ENCODE measurements at regions not wholly inside any gene's neighbourhood (a gene's known extent, or its start where the extent isn't known, plus 50 kb on each side); places are given as distances from the start of the nearest gene placed in this dataset.

DNA sequence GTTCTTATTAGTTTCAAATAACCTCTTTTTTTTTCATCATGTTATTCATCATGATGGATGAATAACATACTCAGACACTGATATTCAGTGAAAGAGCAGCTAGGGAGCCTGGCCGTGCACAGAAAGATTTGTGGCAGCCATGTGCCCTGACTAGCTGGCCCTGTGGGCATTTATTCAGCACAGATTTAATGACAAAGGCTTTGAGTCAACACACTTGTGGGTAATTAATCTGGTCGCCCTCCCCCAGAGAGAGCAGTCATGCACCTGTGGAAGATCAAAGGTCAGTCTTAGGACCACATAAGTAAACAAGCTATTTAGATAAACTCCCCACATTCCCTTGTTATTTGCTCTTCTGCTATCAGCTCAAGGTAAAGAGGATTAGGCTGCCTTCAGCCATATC lies 153.2 kb upstream of the HMCN1 start:
- Mint-ChIP-seq H3K4me1 (ENCODE audit: low read depth, unreplicated experiment) (peaks cover 19% of the 10 kb centered on the region), H3K36me3 (ENCODE audit: insufficient read depth, unreplicated experiment) (peaks cover 44% of the 10 kb centered on the region), H3K4me3 (ENCODE audit: unreplicated experiment) (no peak overlapping the region), H3K27me3 (ENCODE audit: insufficient read depth, unreplicated experiment) (no peaks in the 10 kb centered on the region), H3K9me3 (ENCODE audit: unreplicated experiment) (peaks cover 48% of the 10 kb centered on the region), H3K27ac (ENCODE audit: unreplicated experiment) (no peak overlapping the region)
- no TSS peak for BruUV-seq (replicated peaks)
- TF ChIP-seq, protein P1, sequence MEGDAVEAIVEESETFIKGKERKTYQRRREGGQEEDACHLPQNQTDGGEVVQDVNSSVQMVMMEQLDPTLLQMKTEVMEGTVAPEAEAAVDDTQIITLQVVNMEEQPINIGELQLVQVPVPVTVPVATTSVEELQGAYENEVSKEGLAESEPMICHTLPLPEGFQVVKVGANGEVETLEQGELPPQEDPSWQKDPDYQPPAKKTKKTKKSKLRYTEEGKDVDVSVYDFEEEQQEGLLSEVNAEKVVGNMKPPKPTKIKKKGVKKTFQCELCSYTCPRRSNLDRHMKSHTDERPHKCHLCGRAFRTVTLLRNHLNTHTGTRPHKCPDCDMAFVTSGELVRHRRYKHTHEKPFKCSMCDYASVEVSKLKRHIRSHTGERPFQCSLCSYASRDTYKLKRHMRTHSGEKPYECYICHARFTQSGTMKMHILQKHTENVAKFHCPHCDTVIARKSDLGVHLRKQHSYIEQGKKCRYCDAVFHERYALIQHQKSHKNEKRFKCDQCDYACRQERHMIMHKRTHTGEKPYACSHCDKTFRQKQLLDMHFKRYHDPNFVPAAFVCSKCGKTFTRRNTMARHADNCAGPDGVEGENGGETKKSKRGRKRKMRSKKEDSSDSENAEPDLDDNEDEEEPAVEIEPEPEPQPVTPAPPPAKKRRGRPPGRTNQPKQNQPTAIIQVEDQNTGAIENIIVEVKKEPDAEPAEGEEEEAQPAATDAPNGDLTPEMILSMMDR (IDR thresholded peaks at IDR 0.05; ENCODE audit: insufficient read depth in 1 of 2, low read depth in 1 of 2, low read length in 1 of 2, severe bottlenecking in 1 of 2, unreplicated experiment in 1 of 2), result no peak
- Histone ChIP-seq H3K36me3 (ENCODE audit: control insufficient read depth, insufficient read depth, low read length) (no peaks in the 10 kb centered on the region), H3K27me3 (replicated peaks; ENCODE audit: control insufficient read depth, insufficient read depth, low read length) (no peaks in the 10 kb centered on the region), H3K4me3 (ENCODE audit: low read depth, low read length) (no peak overlapping the region), H3K4me1 (peaks cover 11% of the 10 kb centered on the region), H3K9me3 (peaks cover 81% of the 10 kb centered on the region)
- intact Hi-C loops (cut with micrococcal nuclease; ENCODE audit: unreplicated experiment), result no loop called here
- DNase-seq, result peak; percentile 20 to 47
- CTCF ChIA-PET, result no interaction called here
- POLR2A ChIA-PET, result no interaction called here

DNA sequence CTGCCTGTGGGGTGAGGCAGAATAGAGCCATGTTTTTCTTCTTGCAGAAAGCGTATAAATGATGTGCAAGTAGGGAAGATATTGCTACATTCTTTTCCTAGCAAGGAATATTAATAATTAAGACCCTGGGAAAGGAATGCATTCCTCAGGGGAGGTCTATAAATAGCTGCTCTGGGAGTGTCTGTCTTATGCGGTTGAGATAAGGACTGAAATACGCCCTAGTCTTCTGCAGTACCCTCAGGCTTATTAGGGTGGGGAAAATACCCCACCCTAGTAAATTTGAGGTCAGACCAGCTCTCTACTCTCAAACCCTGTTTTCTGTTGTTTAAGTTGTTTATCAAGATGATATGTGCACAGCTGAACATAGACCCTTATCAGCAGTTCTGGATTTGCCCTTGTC lies 155.9 kb upstream of the HMCN1 start:
- H3K27me3 ChIP-seq (replicated peaks; ENCODE audit: control insufficient read depth, insufficient read depth, low read length), result no peaks in the 10 kb centered on the region
- H3K9me3 ChIP-seq, result peaks cover 56% of the 10 kb centered on the region
- Mint-ChIP-seq H3K9me3 (ENCODE audit: unreplicated experiment) (peaks cover 55% of the 10 kb centered on the region), H3K27me3 (ENCODE audit: insufficient read depth, unreplicated experiment) (no peaks in the 10 kb centered on the region), H3K4me1 (ENCODE audit: low read depth, unreplicated experiment) (peaks cover 13% of the 10 kb centered on the region), H3K27ac (ENCODE audit: unreplicated experiment) (no peak overlapping the region), H3K4me3 (ENCODE audit: unreplicated experiment) (no peak overlapping the region), H3K36me3 (ENCODE audit: insufficient read depth, unreplicated experiment) (peaks cover 26% of the 10 kb centered on the region)
- no peak overlapping the region for H3K4me3 ChIP-seq (ENCODE audit: low read depth, low read length)
- ChIA-PET POLR2A (no interaction called here), CTCF (no interaction called here)
- peaks cover 7% of the 10 kb centered on the region for H3K4me1 ChIP-seq
- intact Hi-C loops (cut with micrococcal nuclease; ENCODE audit: unreplicated experiment), result no loop called here
- BruUV-seq (replicated peaks), result no TSS peak
- DNase-seq, result no peak
- H3K36me3 ChIP-seq (ENCODE audit: control insufficient read depth, insufficient read depth, low read length), result no peaks in the 10 kb centered on the region
- TF ChIP-seq, protein P1 (IDR thresholded peaks at IDR 0.05; ENCODE audit: insufficient read depth in 1 of 2, low read depth in 1 of 2, low read length in 1 of 2, severe bottlenecking in 1 of 2, unreplicated experiment in 1 of 2), result no peak

DNA sequence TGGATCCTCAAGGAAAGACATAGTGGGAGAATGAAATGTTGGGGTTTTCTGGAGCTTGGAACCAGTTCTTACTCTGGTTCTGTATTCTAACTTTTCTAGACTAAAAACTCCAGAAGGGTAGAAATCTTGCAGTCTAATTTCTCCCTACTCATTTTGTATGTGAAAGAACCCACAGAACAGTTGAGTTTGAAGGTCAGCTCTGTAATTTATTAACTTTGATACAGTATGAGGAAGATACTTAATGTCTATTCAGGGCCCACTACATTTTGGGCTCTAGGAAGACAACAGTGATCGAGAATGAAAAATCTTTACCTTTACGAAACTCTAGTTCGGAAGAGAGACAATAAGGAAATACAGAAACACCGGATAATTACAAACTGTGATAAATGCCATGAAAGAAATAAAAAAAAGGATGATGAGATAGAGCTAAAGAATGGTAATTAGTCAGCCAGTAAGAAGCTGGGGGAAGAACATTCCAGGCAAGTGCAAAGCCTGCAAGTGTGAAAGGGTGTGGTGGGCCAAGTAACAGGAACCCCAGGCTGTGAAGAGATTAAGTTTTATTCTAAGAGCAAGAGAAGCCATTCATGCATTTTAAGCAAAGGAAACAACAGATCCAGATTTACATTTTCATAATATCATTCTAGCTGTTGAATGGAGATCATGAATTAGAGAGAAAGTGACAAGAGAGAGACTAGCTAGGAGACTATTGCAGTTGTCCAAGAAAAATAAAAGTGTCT lies 159.9 kb upstream of the HMCN1 start:
- Mint-ChIP-seq H3K4me3 (ENCODE audit: unreplicated experiment) (no peak overlapping the region), H3K36me3 (ENCODE audit: insufficient read depth, unreplicated experiment) (no peaks in the 10 kb centered on the region), H3K9me3 (ENCODE audit: unreplicated experiment) (peaks cover 47% of the 10 kb centered on the region), H3K27me3 (ENCODE audit: insufficient read depth, unreplicated experiment) (no peaks in the 10 kb centered on the region), H3K27ac (ENCODE audit: unreplicated experiment) (no peak overlapping the region), H3K4me1 (ENCODE audit: low read depth, unreplicated experiment) (no peaks in the 10 kb centered on the region)
- no TSS peak for BruUV-seq (replicated peaks)
- TF ChIP-seq, protein P1 (IDR thresholded peaks at IDR 0.05; ENCODE audit: insufficient read depth in 1 of 2, low read depth in 1 of 2, low read length in 1 of 2, severe bottlenecking in 1 of 2, unreplicated experiment in 1 of 2), result no peak
- peaks cover 29% of the 10 kb centered on the region for H3K9me3 ChIP-seq
- H3K4me3 ChIP-seq (ENCODE audit: low read depth, low read length), result no peak overlapping the region
- intact Hi-C loops (cut with micrococcal nuclease; ENCODE audit: unreplicated experiment), result no loop called here
- no peak for DNase-seq
- H3K4me1 ChIP-seq, result peaks cover 7% of the 10 kb centered on the region; the same call in 1 of the 2 replicates
- no peaks in the 10 kb centered on the region for H3K36me3 ChIP-seq (ENCODE audit: control insufficient read depth, insufficient read depth, low read length)
- CTCF ChIA-PET, result no interaction called here
- no peaks in the 10 kb centered on the region for H3K27me3 ChIP-seq (replicated peaks; ENCODE audit: control insufficient read depth, insufficient read depth, low read length)
- POLR2A ChIA-PET, result no interaction called here
